ENCODE measurements at regions not wholly inside any gene's neighbourhood (a gene's known extent, or its start where the extent isn't known, plus 50 kb on each side); places are given as distances from the start of the nearest gene placed in this dataset.

GRCh38 chr21:40901691-40902090 lies 54.7 kb upstream of the DSCAM start:
- no peak for DNase-seq (ENCODE audit: low read depth in 1 of 2, low spot score in 1 of 2)

GRCh38 chr21:40902299-40902698 lies 55.3 kb upstream of the DSCAM start:
- no peak for DNase-seq (ENCODE audit: low read depth in 1 of 2, low spot score in 1 of 2)

GRCh38 chr21:40902993-40903392 lies 56.0 kb upstream of the DSCAM start:
- DNase-seq (ENCODE audit: low read depth in 1 of 2, low spot score in 1 of 2), result no peak

- DNase-seq (ENCODE audit: low read depth in 1 of 2, low spot score in 1 of 2), result no peak
These were observed 58.3 kb upstream of the DSCAM start for GRCh38 chr21:40905251-40905650.

- no peak for DNase-seq (ENCODE audit: low read depth in 1 of 2, low spot score in 1 of 2)
These were observed 65.4 kb upstream of the DSCAM start for GRCh38 chr21:40912375-40912774.

GRCh38 chr21:40915114-40915513 lies 68.2 kb upstream of the DSCAM start:
- no peak for DNase-seq (ENCODE audit: low read depth in 1 of 2, low spot score in 1 of 2)

- no peak for DNase-seq (ENCODE audit: low read depth in 1 of 2, low spot score in 1 of 2)
These were observed 76.4 kb upstream of the DSCAM start for GRCh38 chr21:40923407-40923806.

- no peak for DNase-seq (ENCODE audit: low read depth in 1 of 2, low spot score in 1 of 2)
These were observed 76.9 kb upstream of the DSCAM start for GRCh38 chr21:40923901-40924300.

GRCh38 chr21:40924641-40925040 lies 77.7 kb upstream of the DSCAM start:
- DNase-seq (ENCODE audit: low read depth in 1 of 2, low spot score in 1 of 2), result no peak

GRCh38 chr21:40926238-40926637 lies 79.3 kb upstream of the DSCAM start:
- no peak for DNase-seq (ENCODE audit: low read depth in 1 of 2, low spot score in 1 of 2)

GRCh38 chr21:40929833-40930232 lies 82.9 kb upstream of the DSCAM start:
- no peak for DNase-seq (ENCODE audit: low read depth in 1 of 2, low spot score in 1 of 2)

GRCh38 chr21:40931197-40931596 lies 84.2 kb upstream of the DSCAM start:
- DNase-seq (ENCODE audit: low read depth in 1 of 2, low spot score in 1 of 2), result no peak

- no peak for DNase-seq (ENCODE audit: low read depth in 1 of 2, low spot score in 1 of 2)
These were observed 89.2 kb upstream of the DSCAM start for GRCh38 chr21:40936178-40936577.

GRCh38 chr21:40936771-40937261 lies 89.9 kb upstream of the DSCAM start:
- DNase-seq (ENCODE audit: low read depth in 1 of 2, low spot score in 1 of 2), result no peak

GRCh38 chr21:40938078-40938477 lies 91.1 kb upstream of the DSCAM start:
- no peak for DNase-seq (ENCODE audit: low read depth in 1 of 2, low spot score in 1 of 2)

GRCh38 chr21:40938611-40939010 lies 91.7 kb upstream of the DSCAM start:
- no peak for DNase-seq (ENCODE audit: low read depth in 1 of 2, low spot score in 1 of 2)

- no peak for DNase-seq (ENCODE audit: low read depth in 1 of 2, low spot score in 1 of 2)
These were observed 100.8 kb upstream of the DSCAM start for GRCh38 chr21:40947713-40948112.

GRCh38 chr21:40950970-40951369 lies 104.0 kb upstream of the DSCAM start:
- DNase-seq (ENCODE audit: low read depth in 1 of 2, low spot score in 1 of 2), result no peak

- no peak for DNase-seq (ENCODE audit: low read depth in 1 of 2, low spot score in 1 of 2)
These were observed 105.8 kb upstream of the DSCAM start for GRCh38 chr21:40952551-40953323.

- DNase-seq (ENCODE audit: low read depth in 1 of 2, low spot score in 1 of 2), result no peak
These were observed 117.7 kb upstream of the DSCAM start for GRCh38 chr21:40964691-40965090.

GRCh38 chr21:40967771-40968170 lies 120.8 kb upstream of the DSCAM start:
- no peak for DNase-seq (ENCODE audit: low read depth in 1 of 2, low spot score in 1 of 2)

- DNase-seq (ENCODE audit: low read depth in 1 of 2, low spot score in 1 of 2), result no peak
These were observed 125.2 kb upstream of the DSCAM start for GRCh38 chr21:40972151-40972550.
